GM21825 (cell line): ENCODE measurements at regions not wholly inside any gene's neighbourhood (a gene's known extent, or its start where the extent isn't known, plus 50 kb on each side); places are given as distances from the start of the nearest gene placed in this dataset.

Experiments used
- ATAC-seq: cut with Tn5 transposase; IDR thresholded peaks from one replicate; pipeline ENCODE4 v1.9.1; 2021; ENCODE audit warnings: mild to moderate bottlenecking, moderate library complexity; ENCODE audit not compliant: unreplicated experiment

- no peak for ATAC-seq
Measured at GRCh38 chrX:45894864-45895645, 650.2 kb downstream of the ZNF674 start.

- ATAC-seq: no peak
Measured at GRCh38 chrX:45889471-45889870, 655.8 kb downstream of the ZNF674 start.

- ATAC-seq: no peak
Measured at GRCh38 chrX:45888518-45888917, 656.7 kb downstream of the ZNF674 start.

- ATAC-seq: no peak
Measured at GRCh38 chrX:45885931-45886330, 659.3 kb downstream of the ZNF674 start.

- ATAC-seq: no peak
Measured at GRCh38 chrX:45879512-45879911, 665.7 kb downstream of the ZNF674 start.

- ATAC-seq: no peak
Measured at GRCh38 chrX:45876206-45876605, 669.0 kb downstream of the ZNF674 start.

GRCh38 chrX:45873781-45874180, 671.4 kb downstream of the ZNF674 start:
- ATAC-seq: no peak

GRCh38 chrX:45872480-45872879, 671.8 kb upstream of the DIPK2B start:
- ATAC-seq: no peak

- ATAC-seq: no peak
Measured at GRCh38 chrX:45868425-45868824, 667.7 kb upstream of the DIPK2B start.

GRCh38 chrX:45862801-45863200, 662.1 kb upstream of the DIPK2B start:
- ATAC-seq: no peak

- ATAC-seq: no peak
Measured at GRCh38 chrX:45860450-45860849, 659.8 kb upstream of the DIPK2B start.

GRCh38 chrX:45859407-45859806, 658.7 kb upstream of the DIPK2B start:
- no peak for ATAC-seq

GRCh38 chrX:45852884-45853283, 652.2 kb upstream of the DIPK2B start:
- ATAC-seq: no peak

GRCh38 chrX:45851434-45851991, 650.8 kb upstream of the DIPK2B start:
- ATAC-seq: no peak

GRCh38 chrX:45850775-45851433, 650.2 kb upstream of the DIPK2B start:
- ATAC-seq: no peak

GRCh38 chrX:45850197-45850774, 649.6 kb upstream of the DIPK2B start:
- no peak for ATAC-seq

GRCh38 chrX:45849261-45849862, 648.7 kb upstream of the DIPK2B start:
- no peak for ATAC-seq

GRCh38 chrX:45847961-45848360, 647.3 kb upstream of the DIPK2B start:
- no peak for ATAC-seq

- ATAC-seq: no peak
Measured at GRCh38 chrX:45846328-45846727, 645.7 kb upstream of the DIPK2B start.

GRCh38 chrX:45845142-45845541, 644.5 kb upstream of the DIPK2B start:
- no peak for ATAC-seq

GRCh38 chrX:45843518-45843917, 642.8 kb upstream of the DIPK2B start:
- ATAC-seq: no peak
